NCI-H128 (cell line): ENCODE measurements at regions not wholly inside any gene's neighbourhood (a gene's known extent, or its start where the extent isn't known, plus 50 kb on each side); places are given as distances from the start of the nearest gene placed in this dataset.
A peak's percentile ranks its signal among the peaks of the same experiment; 100 is the strongest.

ENCODE experiments used
- DNase-seq: peaks from one replicate; lab custom pipeline; 2025; ENCODE audit not compliant: unreplicated experiment; lab: John Stamatoyannopoulos, UW

DNA sequence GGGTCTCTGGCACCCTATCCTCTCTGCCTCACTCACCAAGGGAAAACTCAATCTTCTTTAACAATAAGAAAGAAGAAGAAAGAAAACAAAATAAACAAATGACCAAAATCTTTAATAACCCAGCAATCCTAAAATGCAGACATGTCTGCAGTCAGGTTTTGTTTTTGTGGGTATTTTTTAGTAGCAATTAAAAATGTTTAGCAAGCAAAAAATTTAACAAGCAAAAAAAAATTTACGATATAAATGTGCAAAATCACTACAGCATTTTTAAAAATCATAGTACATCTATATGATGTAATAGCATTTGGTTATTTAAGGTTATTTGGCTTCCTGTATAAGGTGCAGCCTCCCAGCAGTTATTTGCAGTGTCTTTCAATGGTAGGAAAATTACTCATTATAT lies 151.3 kb upstream of the MAP3K1 start:
- no peak for DNase-seq

DNA sequence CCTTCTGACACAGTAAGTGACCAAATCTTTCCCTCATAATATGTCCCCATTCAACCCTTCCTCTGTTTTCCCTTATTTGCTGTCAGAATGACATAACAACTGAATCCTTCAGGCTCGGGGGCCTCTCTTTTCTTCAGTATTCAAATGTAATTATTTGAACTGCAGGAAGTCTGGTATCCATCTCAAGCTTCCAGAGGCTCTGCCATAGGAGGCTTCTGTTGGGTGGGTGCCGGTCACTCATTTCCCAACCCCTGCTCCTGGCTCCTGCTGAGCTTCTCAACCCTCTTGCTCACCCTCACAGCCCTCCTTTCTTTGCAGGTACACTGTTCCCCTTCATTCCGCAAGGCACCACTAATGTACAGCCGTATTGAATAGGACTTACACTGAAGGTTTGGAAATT lies 151.8 kb upstream of the MAP3K1 start:
- no peak for DNase-seq

DNA sequence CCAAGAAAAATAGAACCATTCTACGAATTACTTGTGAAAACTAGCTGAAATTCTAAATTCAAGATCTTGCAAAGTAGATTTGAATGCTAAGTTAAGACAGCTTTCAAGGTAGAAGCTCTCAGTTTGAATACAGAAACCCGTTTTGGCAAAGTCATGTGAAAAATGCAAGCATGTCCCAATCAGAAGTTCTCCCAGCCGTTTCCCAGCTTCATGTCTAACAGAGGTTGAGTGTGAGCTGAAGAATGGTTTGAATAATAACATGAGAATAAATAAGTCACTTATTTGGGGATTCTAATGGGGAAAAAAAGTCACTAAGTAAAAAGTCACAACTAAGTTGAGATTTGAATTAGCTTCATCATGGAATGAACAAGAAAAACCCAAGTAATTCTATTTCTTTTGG lies 152.5 kb upstream of the MAP3K1 start:
- no peak for DNase-seq

DNA sequence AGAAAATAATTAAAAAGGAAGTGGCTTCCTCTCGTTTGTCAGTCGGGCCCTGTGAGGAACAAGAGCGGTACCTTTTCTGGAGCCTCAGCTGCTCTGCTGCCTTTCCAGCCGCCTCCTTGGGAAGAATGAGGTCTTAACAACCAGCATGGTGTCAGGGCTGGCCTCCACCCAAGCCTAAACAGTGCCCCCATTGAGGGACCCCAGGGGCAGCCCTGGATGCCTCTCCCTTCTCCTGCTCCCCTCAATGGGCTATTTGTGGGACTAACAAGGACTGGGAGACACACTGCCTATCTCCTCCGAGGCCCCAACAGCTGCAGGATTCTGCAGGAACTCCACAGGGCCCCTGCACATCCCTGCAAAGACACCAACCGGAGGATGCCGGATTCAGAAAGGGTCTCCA lies 155.4 kb upstream of the MAP3K1 start:
- DNase-seq = no peak

DNA sequence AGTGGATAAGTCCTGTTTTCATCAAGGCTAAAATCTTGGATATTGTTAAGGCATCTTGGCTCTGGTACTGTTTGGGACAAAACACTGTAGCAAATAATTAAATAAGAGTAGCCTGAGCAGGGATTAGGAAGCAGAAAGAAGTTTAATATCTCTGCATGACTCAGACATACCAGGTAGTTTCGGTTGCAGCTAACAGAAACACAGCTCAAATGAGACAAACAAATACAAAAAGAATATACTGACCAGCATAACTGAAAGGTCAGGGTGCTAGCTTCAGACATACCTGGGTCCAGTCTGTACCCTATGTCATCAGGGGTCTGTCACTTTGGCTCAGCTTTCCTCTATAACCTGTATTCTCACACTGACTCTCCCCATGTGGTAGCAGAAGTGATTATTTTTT lies 156.4 kb upstream of the MAP3K1 start:
- DNase-seq = no peak

DNA sequence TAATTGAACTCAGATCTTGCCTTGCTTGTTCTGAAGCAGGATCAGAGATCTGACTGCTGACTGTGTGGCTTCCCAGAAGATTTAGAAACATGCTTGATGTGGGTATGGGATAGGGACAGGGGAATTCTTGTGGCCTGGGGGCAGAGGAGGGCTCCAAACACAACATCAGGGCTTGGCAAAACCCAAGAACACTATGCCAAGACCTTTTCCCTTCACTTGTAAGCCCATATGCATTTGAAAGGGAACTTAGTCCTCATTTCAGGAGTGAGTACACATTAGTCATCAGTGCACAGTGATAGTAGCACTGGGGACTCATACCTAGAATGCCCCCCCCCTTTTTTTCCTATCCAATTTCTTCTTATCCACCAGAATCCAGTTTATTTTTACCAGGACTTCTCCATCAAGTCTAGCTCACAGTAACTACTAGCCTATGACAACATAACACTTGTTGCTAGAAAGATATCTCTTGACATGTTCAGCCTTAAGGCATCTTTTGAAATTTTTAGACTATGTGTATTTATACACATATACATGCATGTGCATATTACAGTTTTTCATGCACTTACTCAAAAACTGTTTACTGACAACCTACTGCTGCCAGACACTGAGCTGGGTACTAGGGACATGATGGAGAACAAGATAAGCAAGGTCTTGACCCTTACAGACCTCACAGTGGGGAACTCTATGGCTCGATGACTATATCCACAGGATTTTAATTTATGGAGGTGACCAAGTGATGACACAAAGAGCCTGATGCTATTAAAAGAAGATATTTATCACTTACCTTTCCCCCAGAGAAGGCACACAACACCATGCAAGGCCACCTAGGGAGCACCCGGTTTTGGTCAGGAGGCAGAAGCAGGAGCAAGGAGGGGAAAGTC lies 158.3 kb upstream of the MAP3K1 start:
- DNase-seq = no peak

DNA sequence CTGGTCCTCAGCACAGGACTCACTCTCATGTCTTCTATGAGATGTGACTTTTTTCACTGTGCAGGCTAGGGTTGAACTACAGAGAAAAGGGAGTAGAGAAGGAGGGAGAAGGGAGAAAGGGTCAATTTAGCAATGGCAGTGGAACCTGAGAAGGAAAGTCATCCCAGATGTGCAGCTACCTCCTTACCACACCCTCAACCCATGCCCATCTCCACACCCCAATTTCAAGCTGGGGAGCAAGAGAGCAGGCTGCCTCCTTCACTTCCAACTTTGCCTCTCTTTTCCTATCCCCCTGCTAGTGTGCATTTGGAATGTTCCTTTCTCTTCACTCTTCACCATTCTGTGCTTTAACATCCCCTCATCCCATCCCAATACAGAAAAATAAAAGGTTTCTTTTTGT lies 163.5 kb upstream of the MAP3K1 start:
- no peak for DNase-seq

DNA sequence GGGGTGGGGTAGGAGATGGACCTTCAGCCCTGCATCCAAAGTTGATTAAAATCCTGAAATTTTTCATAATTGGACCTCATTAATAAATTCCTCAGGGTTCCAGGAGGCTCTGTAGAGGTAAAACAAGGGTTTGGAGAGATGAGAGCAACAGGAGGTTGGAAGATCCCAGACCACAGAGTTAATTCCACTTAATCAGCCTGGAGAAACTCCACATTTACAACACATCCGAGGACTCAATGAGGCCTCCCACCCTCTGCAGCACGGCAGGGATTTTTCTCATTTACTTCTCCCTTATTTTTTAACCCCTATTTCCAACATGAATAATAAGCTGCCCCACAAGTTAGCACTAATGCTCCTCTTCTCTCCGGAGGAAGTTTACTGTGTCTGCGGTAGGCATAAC lies 165.0 kb upstream of the MAP3K1 start:
- no peak for DNase-seq

DNA sequence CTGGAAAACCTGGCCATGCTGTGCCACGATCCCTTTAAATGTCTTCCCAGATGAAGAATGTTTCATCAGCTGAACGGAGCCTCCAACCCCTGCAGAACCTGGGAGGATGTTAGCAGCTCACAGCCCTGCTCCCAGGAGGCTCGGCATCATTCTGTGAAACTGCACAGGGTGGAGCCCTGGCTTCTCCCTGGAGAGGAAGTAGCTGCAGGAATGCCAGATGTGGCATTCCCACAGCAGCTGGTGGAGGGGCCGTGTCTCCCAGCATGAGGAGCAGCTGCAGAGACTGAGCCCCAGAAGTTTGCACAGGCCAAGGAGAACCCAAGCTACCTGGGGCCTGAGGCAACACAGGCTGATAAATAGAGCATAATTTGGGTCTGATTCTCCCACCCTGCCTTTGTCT lies 165.8 kb upstream of the MAP3K1 start:
- no peak for DNase-seq

DNA sequence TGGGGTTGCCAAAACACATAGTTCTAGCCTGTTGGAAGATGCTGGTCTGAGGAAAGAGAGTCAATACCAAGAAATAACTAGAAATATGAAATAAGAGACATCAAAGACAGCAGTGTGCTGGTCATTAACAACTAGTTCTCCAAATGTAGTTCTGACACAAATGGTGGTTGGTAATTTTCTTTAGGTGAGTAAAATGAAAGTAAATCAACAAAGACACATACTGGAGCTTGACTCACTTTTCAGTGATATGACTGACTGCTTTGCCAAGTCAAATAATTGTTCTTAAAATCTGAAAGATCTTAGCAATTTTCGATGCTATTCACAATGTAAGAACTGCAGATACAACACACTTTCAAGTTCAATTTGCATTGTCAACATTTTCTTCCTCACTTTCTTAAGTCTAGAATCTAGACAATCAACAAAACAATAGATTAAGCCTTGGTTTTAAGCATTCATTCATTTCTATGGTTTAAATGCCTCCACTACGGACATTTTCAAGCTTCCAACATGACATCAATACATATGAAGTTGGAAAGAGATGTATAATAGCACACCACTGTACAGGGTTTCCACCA lies 166.8 kb upstream of the MAP3K1 start:
- DNase-seq = no peak

DNA sequence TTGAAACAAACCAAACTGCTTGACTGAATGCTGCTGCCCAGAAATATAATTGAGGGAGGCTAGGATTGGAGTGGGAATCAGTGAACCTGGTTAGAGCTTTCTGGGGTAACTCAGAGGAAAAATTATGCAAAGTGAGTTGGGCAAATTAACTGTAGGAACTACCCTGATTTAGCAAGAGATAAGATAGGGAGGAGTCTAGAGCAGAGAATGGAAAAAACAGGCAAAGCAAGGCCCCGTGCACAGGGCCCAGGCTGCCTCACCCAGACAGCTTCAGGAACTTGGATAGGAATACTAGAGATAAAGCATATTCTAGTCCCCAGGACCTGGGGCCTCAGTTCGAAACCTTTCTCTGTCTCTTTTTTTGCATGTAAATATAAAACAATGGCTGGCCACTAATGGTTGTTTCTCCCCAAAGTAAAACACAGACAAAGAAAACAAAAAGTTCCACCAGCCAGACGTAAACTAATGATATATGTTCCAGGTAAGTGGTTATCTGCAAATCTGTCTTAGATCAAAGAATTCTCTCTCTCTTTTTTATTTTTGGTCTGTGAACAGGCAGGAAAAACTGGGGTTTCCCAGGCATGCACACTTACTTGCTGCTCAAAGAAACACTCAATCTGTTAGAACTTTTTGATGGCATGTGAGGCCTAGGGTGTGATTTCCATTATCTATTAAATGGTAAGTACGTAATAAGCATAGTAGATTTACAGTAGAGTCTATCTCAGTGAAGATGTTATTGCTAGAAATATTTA lies 168.1 kb upstream of the MAP3K1 start:
- no peak for DNase-seq

DNA sequence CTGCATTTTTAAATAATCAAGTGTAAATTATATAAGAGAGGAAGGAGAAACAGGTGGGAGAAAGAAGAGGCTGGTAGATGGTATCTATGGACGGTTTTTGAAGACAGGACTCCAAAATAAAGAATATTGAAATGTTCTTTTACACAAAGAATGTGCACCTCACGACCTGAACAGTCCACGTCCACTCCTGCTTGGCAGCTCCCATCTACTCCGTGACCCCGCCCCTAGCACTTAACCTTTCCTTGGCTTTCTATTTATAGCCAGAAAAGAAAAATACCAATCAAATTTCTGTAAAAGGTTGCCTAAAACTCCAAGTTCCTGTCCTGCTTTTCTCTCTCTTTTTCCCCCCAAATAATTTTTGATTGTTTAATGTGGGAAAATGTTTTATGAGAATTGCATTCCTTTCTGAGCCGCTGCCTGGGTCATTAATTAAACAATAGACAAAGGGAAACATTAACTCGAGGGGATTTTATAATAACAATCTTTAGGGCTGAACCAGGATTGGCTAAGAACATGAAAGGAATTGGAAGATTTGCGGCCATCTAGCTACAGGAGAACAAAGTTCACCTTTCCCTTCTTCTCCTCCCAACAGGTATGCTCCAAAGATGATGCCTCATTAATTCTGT lies 173.6 kb upstream of the MAP3K1 start:
- DNase-seq = no peak

DNA sequence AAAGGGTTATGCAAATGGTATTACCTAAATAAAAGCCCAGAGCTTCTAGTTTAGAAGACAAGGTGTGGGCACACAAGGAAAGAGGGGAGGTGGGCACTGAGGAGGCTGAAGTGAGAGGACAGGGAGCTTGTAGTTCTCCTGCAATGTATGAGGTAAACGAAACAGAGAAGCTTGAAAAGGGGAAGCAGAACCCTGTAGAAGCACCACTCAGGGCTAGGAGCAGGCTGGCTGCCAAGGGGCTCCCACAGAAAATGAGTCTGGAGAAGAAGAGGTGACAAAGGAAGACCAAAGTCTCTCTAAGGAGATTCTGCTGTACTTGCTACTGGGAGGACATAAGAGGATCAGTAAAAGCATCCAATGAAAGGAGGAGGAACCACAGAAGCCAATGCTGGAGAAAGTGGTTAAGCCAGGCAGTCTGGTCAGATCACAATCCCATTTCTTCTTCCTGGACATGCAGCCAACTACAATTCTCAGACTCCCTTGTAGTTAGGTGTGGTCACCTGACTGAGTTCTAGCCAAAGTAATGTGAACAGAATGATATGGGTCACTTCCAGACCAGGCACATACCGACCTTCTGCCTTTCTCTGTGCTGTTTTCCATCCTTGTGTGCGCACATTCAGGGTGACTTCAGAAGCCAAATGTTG lies 174.5 kb upstream of the MAP3K1 start:
- no peak for DNase-seq

DNA sequence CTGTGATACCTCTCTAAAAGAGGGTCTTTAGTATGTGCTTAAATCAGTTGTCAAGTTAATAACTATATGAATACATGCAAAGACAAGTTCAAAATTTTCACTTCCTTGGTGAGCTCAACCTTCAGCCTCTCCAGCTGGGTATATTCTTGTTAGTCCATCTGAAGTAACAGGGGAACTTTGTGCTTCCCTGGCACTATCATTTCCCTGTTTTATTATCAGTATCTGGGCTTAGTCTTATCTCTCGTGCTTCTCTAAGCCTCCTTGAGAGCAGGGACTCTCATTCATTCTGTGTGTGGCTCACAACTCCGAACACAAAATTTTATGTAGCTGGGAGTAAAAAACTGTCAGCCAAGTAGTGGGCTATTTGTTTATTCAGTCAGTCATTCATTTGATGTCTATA lies 175.9 kb upstream of the MAP3K1 start:
- DNase-seq = no peak

DNA sequence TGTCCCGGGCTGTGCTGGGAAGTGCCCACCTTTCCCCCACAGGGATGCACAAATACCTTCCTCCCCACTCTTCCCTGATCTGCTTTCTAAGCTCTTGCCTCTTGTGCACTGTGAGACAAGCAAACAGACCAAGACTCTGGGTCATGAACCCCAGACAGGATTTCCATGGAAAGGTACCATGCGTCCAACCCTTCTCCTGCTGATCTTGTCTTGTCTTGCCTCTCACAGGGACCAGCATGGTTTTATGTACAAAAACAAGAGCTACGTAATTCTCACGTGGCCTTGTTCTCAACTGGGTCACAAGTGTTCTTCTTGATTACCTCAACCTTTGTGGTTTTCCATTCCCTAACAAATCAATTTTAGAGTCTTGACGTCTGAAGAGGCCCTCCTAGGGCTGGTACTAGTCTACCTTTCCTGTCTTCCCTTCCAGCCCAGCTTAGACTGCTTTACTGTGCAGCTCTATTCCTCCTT lies 176.5 kb upstream of the MAP3K1 start:
- peak; percentile 16 for DNase-seq

DNA sequence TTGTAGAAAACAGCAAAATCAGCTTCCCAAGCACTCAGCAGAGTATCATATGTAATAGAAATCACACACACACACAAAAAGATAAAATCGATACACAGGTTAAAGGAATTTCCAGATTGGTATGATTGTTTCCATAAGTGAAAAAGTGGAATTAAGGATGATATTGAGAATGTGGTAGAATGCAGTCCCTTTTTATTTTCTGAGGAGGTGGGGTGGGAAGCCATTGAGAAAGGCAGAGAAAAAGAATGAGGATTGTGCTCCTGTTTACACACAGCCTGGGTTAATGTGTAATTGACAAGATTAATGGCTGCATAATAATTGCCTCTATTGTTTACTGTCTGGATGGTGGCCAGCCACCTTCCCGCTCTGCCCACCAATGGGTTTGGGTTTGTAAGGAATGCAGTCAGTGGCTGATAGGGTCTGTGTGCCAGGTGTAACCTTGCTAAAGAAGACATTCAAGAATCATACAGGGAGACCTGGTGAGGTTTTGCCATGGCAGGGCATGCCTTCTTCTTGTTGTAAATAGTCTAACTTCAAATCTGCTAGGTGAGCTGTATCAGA lies 177.2 kb upstream of the MAP3K1 start:
- peak; percentile 56 for DNase-seq

DNA sequence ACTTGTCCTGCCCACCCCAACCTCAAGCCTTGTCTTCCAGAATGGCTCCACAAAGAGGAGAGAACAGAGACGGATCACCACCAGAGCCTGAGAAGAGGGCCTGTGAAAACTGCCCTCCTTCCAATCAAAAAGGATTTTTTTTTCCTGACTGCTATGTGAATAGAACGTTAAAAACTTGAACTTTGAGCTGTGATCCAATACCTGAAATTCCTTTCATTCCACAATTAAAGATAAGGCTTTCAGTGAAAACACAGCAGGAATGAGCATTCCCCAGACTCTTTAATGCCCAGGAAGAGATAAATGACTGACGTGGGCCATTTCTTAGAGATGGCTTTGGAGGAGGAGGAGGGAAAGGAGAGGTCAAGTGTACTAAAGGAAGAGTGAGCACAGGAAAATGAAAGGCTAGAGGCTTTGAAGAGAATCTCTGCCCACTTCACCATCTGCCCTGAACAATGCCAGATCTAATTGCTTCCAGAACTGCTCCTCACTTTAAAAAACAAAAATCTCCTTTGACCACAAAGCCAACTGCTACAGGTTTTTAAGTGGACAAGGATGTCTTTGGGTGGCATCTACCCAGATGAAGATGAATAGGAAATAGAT lies 177.9 kb upstream of the MAP3K1 start:
- DNase-seq = no peak

DNA sequence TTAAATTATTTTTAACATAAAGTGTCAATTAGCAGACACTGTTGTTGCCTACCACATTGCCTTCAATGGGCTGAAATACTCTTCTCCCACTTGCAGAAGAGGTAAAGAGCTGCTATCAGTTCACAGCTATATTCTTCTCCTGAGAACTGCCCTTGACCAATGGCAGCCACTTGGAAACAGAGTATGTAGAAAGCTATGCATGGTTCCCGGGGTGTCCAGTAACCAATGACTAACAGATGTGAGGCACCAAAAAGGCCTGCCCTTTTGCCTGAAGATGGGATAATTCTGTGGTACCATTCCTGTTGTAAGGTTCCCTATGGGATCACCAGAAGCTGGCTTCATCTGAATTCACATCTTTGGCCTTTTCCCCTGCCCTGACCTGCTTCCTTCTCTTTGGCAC lies 181.4 kb upstream of the MAP3K1 start:
- no peak for DNase-seq

DNA sequence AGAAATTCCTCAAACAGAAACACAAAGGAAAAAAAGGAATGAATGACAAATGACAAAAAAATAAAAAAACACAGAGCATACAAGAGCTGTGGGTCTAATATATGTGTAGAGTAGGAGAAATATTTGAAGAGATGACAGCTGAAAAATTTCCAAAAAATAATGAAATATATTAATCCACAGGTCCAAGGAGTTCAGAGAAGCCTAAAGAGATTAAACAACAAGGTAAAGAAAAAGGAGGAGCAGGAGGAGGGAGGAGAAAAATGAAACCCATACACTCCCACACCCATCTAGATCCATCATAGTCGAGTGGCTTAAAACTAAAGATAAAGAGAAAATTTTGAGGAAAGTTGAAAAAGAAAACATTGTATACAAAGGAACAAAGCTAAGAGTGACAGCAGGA lies 182.4 kb upstream of the MAP3K1 start:
- no peak for DNase-seq

DNA sequence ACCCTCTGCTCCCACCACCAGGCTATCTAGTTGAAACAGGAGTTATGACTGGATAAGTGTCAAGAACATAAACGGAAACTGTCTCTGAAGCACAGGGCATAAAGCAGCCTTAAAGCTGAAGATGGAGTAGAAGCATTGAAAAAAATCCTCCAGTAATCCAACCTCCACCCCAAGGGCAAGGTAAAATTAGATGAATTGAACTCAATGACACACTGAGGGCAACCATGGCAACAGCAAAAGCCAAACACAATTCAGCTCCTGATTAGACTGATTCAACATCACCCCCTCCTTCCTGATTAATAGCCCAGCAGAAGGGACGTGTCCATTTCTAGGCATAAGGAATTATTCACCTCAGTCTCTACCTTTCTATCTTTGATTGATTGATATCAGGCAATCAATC lies 183.2 kb upstream of the MAP3K1 start:
- no peak for DNase-seq
